ENCODE measurements at regions not wholly inside any gene's neighbourhood (a gene's known extent, or its start where the extent isn't known, plus 50 kb on each side); places are given as distances from the start of the nearest gene placed in this dataset.

- TF ChIP-seq, protein P1, sequence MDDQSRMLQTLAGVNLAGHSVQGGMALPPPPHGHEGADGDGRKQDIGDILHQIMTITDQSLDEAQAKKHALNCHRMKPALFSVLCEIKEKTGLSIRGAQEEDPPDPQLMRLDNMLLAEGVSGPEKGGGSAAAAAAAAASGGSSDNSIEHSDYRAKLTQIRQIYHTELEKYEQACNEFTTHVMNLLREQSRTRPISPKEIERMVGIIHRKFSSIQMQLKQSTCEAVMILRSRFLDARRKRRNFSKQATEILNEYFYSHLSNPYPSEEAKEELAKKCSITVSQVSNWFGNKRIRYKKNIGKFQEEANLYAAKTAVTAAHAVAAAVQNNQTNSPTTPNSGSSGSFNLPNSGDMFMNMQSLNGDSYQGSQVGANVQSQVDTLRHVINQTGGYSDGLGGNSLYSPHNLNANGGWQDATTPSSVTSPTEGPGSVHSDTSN (IDR thresholded peaks at IDR 0.05): no peak
- TF ChIP-seq, protein P2, sequence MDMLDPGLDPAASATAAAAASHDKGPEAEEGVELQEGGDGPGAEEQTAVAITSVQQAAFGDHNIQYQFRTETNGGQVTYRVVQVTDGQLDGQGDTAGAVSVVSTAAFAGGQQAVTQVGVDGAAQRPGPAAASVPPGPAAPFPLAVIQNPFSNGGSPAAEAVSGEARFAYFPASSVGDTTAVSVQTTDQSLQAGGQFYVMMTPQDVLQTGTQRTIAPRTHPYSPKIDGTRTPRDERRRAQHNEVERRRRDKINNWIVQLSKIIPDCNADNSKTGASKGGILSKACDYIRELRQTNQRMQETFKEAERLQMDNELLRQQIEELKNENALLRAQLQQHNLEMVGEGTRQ (IDR thresholded peaks at IDR 0.05; ENCODE audit: borderline replicate concordance, low read depth, low read length): no peak
These were observed 242.9 kb upstream of the PLEKHG7 start (continued) for GRCh38 chr12:92459850-92460249.

DNA sequence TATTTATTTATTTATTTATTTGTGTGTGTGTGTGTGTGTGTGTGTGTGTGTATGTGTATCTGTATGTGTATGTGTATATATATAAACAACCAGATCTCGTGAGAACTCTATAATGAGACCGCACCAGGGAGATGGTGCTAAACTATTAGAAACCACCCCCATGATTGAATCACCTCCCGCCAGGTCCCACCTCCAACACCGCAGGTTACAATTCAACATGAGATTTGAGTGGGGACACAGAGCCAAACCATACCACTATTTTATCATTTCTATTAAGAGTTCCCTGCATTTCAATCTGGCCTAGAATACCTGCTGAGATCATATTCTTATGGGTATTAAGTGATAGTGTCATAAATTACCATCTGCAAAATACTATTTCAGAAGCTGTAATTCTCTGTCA, 243.8 kb upstream of the PLEKHG7 start:
- Histone ChIP-seq H3K9me2 (no peaks in the 10 kb centered on the region), H3K27me3 (ENCODE audit: insufficient read depth) (no peaks in the 10 kb centered on the region), H3K4me1 (ENCODE audit: control insufficient read depth in 1 of 2, insufficient read depth in 2 of 2, low read depth in 1 of 2, low read length in 1 of 2) (no peaks in the 10 kb centered on the region), H3K9ac (no peak overlapping the region), H3K36me3 (replicated peaks in 1 of 2; ENCODE audit: control insufficient read depth in 1 of 2, insufficient read depth in 2 of 2, low read length in 1 of 2) (no peaks in the 10 kb centered on the region), H3F3A (replicated peaks; ENCODE audit: insufficient read depth) (no peaks in the 10 kb centered on the region), H3K27ac (ENCODE audit: low read depth in 2 of 2, low read length in 1 of 2) (no peak overlapping the region), H2AFZ (ENCODE audit: low read depth) (no peak overlapping the region), H3K4me3 (ENCODE audit: low read depth in 2 of 2, low read length in 1 of 2) (no peak overlapping the region), H3K9me3 (no peaks in the 10 kb centered on the region), H3K79me2 (ENCODE audit: insufficient read depth) (no peaks in the 10 kb centered on the region), H4K20me1 (ENCODE audit: insufficient read depth) (no peaks in the 10 kb centered on the region), H3K4me2 (no peak overlapping the region)
- TF ChIP-seq, protein P2 (IDR thresholded peaks at IDR 0.05; ENCODE audit: borderline replicate concordance, low read depth, low read length): no peak
- no peak for TF ChIP-seq EP300 (IDR thresholded peaks at IDR 0.05; ENCODE audit: borderline replicate concordance in 1 of 2, low read depth in 1 of 2, low read length in 1 of 2)
- no peak for TF ChIP-seq GATA2 (CRISPR knock-in tag; IDR thresholded peaks at IDR 0.05)
- TF ChIP-seq EZH2phosphoT487 (IDR thresholded peaks at IDR 0.05; ENCODE audit: borderline replicate concordance, low read depth): no peak
- TF ChIP-seq, protein P1 (IDR thresholded peaks at IDR 0.05): no peak
- TF ChIP-seq ELF1 (IDR thresholded peaks at IDR 0.05): no peak
- no peak for TF ChIP-seq NRF1 (IDR thresholded peaks at IDR 0.05; ENCODE audit: low read depth, low read length)
- TF ChIP-seq TEAD4 (IDR thresholded peaks at IDR 0.05; ENCODE audit: borderline replicate concordance, insufficient read depth): no peak
- TF ChIP-seq, protein P3, sequence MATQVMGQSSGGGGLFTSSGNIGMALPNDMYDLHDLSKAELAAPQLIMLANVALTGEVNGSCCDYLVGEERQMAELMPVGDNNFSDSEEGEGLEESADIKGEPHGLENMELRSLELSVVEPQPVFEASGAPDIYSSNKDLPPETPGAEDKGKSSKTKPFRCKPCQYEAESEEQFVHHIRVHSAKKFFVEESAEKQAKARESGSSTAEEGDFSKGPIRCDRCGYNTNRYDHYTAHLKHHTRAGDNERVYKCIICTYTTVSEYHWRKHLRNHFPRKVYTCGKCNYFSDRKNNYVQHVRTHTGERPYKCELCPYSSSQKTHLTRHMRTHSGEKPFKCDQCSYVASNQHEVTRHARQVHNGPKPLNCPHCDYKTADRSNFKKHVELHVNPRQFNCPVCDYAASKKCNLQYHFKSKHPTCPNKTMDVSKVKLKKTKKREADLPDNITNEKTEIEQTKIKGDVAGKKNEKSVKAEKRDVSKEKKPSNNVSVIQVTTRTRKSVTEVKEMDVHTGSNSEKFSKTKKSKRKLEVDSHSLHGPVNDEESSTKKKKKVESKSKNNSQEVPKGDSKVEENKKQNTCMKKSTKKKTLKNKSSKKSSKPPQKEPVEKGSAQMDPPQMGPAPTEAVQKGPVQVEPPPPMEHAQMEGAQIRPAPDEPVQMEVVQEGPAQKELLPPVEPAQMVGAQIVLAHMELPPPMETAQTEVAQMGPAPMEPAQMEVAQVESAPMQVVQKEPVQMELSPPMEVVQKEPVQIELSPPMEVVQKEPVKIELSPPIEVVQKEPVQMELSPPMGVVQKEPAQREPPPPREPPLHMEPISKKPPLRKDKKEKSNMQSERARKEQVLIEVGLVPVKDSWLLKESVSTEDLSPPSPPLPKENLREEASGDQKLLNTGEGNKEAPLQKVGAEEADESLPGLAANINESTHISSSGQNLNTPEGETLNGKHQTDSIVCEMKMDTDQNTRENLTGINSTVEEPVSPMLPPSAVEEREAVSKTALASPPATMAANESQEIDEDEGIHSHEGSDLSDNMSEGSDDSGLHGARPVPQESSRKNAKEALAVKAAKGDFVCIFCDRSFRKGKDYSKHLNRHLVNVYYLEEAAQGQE (IDR thresholded peaks at IDR 0.05; ENCODE audit: low read depth, low read length): no peak
- no peak for TF ChIP-seq CHD2 (IDR thresholded peaks at IDR 0.05; ENCODE audit: low read length, partially characterized antibody)
- no peak for TF ChIP-seq POLR2AphosphoS5 (IDR thresholded peaks at IDR 0.05; ENCODE audit: low read depth, low read length)
- no peak for TF ChIP-seq SMC3 (IDR thresholded peaks at IDR 0.05; ENCODE audit: low read depth, low read length)
- TF ChIP-seq, protein P4, sequence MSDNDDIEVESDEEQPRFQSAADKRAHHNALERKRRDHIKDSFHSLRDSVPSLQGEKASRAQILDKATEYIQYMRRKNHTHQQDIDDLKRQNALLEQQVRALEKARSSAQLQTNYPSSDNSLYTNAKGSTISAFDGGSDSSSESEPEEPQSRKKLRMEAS (IDR thresholded peaks at IDR 0.05; ENCODE audit: low read depth): no peak
- no peak for TF ChIP-seq MEF2A (IDR thresholded peaks at IDR 0.05; ENCODE audit: borderline replicate concordance, low read depth)
- no peak for DNase-seq
- CTCF ChIA-PET: interaction anchor here (0.6 kb wide), 1 partner anchor 10 kb away, joined by 3 read pairs; no protein-coding TSS in a partner anchor
- WGBS (ENCODE audit: low lambda C conversion rate): 90% methylated on average over 4 of the region's 4 CpGs
- POLR2A ChIA-PET: no interaction called here
